GM23338 (cell line): ENCODE measurements at regions not wholly inside any gene's neighbourhood (a gene's known extent, or its start where the extent isn't known, plus 50 kb on each side); places are given as distances from the start of the nearest gene placed in this dataset.

Experiments used
- JUNB ChIP-seq: IDR thresholded peaks from one replicate; pipeline ENCODE4 v1.6.1; 2016; ENCODE audit warnings: antibody characterized with exemption; ENCODE audit not compliant: unreplicated experiment
- POLR2AphosphoS5 ChIP-seq: IDR thresholded peaks from 2 replicates; pipeline ENCODE4 v1.6.1; 2016; ENCODE audit warnings: antibody characterized with exemption, low read depth
- TF ChIP-seq, protein P1 (sequence below), 2 experiments: fragments of 200-600 bp in 1 of 2; sonication (generic) in 1 of 2; conservative IDR thresholded peaks; 2 replicates each; pipeline versions ENCODE4 v1.5.1 to v1.6.1; 2016 to 2017; ENCODE audit warnings: antibody characterized with exemption in 2 of 2, low read depth in 2 of 2, mild to moderate bottlenecking in 2 of 2, moderate library complexity in 1 of 2

DNA sequence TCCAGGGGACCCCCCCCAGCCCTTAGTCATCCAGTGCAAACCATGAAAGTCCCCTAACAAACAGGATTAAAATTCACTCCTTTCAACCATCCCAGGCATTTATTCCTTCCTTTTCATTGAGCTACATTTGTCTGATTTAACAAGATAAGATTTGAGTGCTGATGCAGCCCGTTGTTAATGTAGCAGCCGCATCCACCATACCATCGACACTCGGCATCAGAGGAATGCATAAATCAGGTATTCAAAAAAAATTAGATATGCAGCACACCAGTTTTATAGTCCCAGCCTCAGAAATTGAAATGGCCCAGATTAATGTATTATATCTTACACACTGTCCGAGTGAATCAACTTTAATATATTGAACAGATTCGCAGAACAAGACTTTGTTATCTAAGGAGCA is 676.5 kb upstream of the FANCL start:
- TF ChIP-seq, protein P1, sequence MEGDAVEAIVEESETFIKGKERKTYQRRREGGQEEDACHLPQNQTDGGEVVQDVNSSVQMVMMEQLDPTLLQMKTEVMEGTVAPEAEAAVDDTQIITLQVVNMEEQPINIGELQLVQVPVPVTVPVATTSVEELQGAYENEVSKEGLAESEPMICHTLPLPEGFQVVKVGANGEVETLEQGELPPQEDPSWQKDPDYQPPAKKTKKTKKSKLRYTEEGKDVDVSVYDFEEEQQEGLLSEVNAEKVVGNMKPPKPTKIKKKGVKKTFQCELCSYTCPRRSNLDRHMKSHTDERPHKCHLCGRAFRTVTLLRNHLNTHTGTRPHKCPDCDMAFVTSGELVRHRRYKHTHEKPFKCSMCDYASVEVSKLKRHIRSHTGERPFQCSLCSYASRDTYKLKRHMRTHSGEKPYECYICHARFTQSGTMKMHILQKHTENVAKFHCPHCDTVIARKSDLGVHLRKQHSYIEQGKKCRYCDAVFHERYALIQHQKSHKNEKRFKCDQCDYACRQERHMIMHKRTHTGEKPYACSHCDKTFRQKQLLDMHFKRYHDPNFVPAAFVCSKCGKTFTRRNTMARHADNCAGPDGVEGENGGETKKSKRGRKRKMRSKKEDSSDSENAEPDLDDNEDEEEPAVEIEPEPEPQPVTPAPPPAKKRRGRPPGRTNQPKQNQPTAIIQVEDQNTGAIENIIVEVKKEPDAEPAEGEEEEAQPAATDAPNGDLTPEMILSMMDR (conservative IDR thresholded peaks at IDR 0.05; ENCODE audit: low read depth in 2 of 2): no peak
- TF ChIP-seq POLR2AphosphoS5 (no peak), JUNB (no peak)
